HG03196 (cell line): ENCODE measurements at regions not wholly inside any gene's neighbourhood (a gene's known extent, or its start where the extent isn't known, plus 50 kb on each side); places are given as distances from the start of the nearest gene placed in this dataset.
"Not testable (repeated sequence)": the region's sequence is repeated elsewhere in the genome, so short reads cannot be mapped to it uniquely, and the experiment has no call there.

Experiments used
- ATAC-seq: cut with Tn5 transposase; IDR thresholded peaks from one replicate; pipeline ENCODE4 v1.9.1; 2021; ENCODE audit not compliant: unreplicated experiment

GRCh38 chr6:21909321-21909720 lies 315.8 kb downstream of the SOX4 start:
- ATAC-seq = no peak

DNA sequence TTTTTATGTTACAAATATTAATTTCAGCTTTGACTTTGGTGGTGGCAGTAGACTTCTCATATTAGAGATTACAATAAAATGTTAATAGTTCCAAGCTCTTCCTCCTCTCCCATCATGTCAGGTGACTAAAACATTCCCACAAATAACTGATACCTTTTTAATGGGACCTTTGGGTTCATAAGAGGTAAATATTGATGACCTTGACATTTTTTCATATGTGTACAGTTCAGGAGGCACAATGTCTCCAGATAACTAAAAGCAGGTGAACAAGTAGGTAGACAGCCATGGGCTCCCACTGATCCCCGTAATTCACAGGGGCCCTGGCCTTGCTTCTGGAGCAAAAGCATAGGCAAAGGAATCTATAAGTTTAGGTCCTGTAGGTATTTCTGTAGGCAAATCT lies 317.7 kb downstream of the SOX4 start:
- no peak for ATAC-seq

- ATAC-seq = no peak
Observed at GRCh38 chr6:21912151-21912832, 318.7 kb downstream of the SOX4 start.

DNA sequence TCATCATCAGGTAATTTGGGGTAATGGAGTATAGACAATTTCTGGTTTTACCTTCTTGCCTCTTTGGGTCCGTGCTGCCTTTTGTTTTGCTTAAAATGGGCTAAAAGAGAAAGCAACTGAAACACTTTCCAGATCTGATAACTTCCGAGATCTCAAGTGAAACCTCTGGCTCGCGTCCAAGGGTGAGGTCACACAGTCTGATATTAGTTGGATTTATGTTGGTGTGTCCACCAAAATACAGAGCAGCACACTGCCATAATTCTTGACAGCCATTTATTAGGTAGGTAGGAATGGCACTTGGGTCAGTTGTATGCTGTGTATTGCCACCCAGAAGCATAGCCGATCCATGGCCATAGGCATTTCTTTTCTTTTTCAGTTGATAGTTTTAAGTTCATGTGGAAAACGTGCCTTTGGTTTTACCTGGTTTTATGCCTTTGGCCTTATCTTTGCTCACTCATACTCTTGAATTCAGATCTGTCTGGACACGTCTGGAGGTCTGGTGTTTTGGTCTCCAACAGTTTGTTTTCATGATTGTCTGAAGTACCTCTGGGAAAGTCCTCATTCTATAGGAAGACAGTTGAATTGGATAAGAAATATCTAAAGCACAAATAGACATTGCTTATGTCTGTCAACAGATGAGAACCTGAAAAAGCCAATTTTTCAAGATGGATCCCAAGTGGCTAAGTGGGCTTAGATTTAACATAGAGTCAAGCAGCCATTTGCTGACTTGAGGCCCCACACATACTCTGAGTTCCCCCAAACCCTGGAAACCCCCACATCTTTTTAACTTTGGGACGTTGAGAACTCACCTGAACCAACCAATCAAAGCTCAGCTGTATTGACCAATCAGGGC lies 320.8 kb downstream of the SOX4 start:
- ATAC-seq = no peak

DNA sequence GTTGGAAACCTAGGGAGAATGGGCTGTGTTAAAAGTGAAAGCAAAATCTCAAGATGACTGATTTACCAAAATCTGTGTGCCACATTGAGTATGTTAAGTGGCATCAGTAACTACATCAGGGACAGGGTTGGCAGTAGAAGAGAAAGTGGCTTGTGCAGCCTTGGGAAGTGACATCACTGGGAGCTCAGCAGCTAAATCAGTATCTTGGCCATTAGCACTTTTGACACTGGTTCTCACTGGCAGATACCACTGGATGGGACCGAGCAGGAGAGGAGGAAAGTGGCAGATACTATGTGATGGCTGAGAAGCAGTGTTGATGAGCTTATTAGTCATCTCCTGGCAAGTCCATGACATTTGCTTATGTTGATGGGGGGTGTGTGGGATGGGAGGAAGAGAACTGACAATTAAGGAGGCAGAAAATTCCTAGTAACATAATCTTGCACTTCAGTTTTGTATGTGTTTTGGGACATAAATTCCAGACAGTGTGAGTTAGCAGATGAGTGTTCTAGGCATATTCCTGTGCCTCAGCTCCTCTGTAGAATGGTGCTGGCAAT lies 322.2 kb downstream of the SOX4 start:
- no peak for ATAC-seq

DNA sequence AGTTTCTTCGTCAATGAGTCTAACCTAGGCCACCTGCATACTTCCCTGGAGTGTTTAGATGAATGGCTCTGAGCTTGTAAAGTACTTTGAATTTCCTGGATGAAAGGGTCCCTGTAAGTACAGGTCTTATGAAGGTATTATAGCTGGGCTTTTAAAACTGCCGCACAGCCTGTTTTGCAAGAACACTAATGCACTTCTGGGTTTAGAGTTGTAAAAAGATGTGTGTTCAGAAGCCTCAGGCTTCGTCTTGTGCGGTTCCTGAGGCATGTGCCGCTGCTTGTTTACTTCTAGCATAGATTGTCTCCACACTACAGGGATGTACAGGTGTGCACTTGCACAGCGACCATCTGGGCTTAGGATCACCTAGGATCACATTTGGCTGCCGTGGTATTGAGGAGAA lies 324.5 kb downstream of the SOX4 start:
- no peak for ATAC-seq

DNA sequence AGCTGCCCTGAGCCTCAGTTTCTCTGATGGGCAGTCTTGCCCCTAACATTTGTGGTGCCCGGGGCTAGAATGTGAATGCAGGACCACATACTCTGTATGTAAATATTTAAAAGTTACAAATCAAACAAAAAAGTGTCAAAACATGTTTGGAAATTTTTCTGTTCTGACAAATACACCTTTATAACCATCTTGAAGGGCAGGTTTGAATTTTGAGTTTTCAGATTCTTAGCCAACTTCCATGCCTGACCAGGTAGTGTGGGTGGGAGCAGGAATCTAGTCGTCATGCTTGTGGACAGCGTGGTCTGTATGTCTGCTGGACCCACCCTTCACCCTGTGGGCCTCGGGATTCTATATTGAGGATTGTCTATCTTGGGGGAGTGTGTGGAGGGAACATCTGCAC lies 325.1 kb downstream of the SOX4 start:
- ATAC-seq = no peak

DNA sequence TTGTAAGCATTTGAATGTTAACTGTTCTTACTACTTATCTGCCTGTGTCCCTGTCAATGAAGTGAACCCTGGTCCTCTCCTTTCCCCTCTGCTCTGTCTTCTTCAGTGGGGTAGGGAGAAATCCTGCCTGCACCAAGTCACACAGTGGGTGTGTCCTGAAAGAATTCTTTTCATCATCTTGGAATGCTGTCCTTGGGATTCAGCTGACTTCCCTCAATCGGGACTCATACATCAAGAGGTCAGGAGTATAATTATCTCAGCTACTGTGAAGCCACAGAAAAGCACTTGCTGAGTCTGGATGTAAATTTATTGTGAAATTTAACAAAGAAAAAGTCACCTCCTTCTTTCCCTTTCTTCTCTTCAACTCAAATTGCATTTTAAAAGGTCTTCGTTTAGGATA lies 328.5 kb downstream of the SOX4 start:
- ATAC-seq = no peak

- no peak for ATAC-seq
Observed at GRCh38 chr6:21924002-21924401, 330.5 kb downstream of the SOX4 start.

DNA sequence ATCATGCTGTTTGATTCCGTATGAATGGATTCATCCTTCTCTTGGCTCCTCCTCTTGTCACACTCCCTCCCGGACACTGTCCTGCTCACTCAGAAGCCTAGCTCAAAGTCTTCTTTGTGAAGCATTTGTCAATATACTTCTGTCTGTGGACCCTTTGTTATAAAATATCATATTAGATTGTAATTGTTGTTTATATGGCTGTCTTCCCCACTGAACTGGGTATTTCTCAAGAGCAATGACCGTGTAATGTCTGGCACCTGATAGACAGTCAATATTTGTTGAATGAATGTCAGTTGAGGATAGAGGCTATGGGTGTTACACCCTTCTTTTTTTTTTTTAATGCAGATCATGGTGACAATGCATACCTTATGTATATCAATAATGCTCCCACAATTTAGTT lies 335.3 kb downstream of the SOX4 start:
- no peak for ATAC-seq

DNA sequence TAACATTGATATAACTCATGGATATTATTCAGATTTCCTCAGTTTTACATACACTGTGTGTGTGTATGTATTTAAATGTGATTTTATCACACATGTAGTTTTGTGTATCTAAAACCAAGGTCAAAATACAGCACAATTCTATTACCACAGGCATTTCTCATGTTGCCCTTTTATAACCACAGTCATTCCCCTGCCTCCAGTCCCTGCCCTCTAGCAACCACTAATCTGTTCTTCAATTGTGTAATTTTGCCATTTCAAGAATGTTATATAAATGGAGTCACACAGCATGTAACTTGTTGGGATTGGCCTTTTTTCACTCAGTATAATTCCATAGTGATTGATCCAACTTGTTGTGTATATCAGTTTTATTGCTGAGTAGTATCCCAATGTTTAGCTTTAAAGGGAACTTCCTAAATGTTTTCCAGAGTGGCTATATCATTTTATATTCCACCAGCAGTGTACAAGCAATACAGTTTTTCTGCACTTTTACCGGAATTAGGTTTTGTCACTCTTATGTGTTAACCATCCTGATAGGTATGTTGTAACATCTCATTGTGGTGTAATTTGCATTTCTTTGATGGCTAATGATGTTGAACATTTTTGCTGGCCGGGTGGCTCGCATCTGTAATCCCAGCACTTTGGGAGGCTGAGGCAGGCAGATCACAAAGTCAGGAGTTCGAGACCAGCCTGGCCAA lies 338.2 kb downstream of the SOX4 start:
- no peak for ATAC-seq

DNA sequence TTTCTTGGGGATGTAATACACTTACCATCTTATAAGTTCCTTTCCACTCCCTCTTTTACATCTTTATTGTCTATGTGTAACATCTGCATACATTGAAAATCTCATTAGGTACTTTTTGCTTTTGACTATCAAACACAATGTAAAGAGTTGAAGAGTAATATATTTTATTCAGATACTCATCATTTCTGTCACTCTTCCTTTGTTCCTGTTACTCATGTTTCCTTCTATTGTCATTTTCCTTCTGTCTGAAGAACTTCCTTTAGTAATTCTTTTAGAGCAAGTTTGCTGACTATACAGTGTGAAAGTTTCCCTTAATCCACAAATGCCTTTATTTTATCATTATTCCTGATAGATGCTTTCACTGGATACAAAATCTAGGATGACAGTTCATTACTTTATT lies 339.8 kb downstream of the SOX4 start:
- no peak for ATAC-seq

GRCh38 chr6:21935142-21935541 lies 341.6 kb downstream of the SOX4 start:
- ATAC-seq = no peak

DNA sequence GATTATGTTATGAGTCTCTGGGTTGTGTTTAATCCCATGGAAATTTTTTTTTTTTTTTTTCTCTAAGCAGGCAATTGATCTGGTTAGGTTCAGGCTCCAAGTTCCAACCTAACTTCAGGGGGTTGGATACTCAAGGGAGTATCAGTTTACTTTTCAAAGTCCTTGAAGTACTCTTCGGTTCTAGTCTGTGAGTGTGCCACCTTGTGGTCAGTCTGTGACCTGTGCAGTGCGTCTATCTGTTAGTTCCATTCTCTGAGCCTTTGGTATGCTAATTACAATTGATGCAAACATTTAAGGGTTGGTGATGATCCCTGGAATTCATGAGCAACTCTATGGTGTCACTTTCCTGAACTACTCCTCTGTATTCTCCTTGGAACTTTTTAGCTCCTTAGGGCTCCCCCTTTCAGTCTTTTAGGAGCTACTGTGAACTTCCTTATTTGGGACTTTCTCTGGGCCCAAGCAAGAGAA lies 342.0 kb downstream of the SOX4 start:
- no peak for ATAC-seq

DNA sequence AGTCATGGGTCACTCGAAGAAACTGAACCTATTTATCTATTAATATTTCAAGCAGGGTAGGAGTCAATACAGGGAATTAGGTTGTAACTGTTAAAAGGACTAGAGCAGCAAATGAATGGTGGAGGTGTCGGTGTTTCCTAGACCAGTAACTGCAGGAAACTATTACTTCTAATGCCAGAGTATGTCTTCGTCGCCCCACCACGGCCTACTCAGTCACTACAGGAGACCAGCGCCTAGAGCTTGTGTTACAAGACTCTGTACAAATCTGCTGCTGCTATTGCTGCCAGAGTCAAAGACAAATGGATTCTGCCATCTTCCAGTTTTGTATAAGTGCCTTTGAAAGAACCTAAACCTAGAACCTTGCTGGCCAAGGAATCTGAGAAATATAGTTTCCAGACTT lies 343.9 kb downstream of the SOX4 start:
- ATAC-seq = no peak

DNA sequence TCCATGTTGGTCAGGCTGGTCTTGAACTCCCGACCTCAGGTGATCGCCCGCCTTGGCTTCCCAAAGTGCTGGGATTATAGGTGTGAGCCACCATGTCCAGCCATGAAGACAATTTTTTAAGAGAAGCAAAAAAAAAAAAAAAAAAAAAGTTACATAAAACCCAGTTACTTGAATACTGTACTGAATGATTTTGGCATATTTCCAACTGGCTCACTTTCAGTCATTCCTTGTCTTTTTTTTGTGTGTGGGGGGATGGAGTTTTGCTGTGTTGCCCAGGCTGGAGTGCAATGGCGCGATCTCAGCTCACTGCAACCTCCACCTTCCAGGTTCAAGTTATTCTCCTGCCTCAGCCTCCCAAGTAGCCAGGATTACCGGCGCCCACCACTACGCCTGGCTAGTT lies 345.5 kb downstream of the SOX4 start:
- not testable (repeated sequence) for ATAC-seq

DNA sequence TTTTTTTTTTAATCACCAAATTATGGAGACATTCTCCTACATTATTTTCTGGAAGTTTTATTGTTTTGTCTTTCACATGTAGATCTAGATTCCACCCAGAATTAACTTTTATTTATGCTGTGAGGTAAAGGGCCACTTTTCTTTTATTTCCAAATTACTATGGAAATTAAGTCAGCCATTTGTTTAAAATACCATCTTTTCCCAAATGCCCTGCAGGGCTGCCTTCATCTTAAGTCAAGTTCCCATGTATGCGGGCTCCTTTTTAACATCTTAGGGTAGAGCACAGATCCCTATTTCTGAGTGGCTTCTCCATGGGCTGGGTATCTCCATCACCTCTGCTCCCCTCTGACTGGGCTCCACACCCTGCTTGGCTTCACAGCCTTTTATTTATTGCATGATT lies 348.4 kb downstream of the SOX4 start:
- ATAC-seq = no peak

- no peak for ATAC-seq
Observed at GRCh38 chr6:21942897-21943296, 349.3 kb downstream of the SOX4 start.

- no peak for ATAC-seq
Observed at GRCh38 chr6:21946298-21946783, 350.5 kb downstream of the PRL start.

GRCh38 chr6:21947227-21947626 lies 349.6 kb downstream of the PRL start:
- not testable (repeated sequence) for ATAC-seq

- ATAC-seq = no peak
Observed at GRCh38 chr6:21947731-21948386, 349.0 kb downstream of the PRL start.
